H1 (cell line): ENCODE measurements at regions not wholly inside any gene's neighbourhood (a gene's known extent, or its start where the extent isn't known, plus 50 kb on each side); places are given as distances from the start of the nearest gene placed in this dataset.

Source experiments
- KDM1A ChIP-seq: fragments of 200-600, 300-600 bp; sonication (generic); IDR thresholded peaks from 2 replicates; pipeline ENCODE4 v1.7.1; 2016; ENCODE audit warnings: mild to moderate bottlenecking, low read length, borderline replicate concordance
- KDM4A ChIP-seq: IDR thresholded peaks from one replicate; pipeline ENCODE4 v1.7.1; 2012; ENCODE audit warnings: low read depth, mild to moderate bottlenecking, moderate library complexity, low read length, inconsistent platforms; ENCODE audit not compliant: severe bottlenecking
- KDM5A ChIP-seq: fragments of 200-600 bp; IDR thresholded peaks from 2 replicates; pipeline ENCODE4 v1.7.1; 2012; ENCODE audit warnings: mild to moderate bottlenecking, low read length, inconsistent platforms, mixed read lengths

- TF ChIP-seq KDM5A (no peak), KDM1A (no peak), KDM4A (no peak)
These were observed 1482.0 kb downstream of the BRD1 start (continued) for GRCh38 chr22:48345631-48346030.
